Uterus (tissue), 3 donors: ENCODE measurements at regions not wholly inside any gene's neighbourhood (a gene's known extent, or its start where the extent isn't known, plus 50 kb on each side); places are given as distances from the start of the nearest gene placed in this dataset.

Experiments used
- DNase-seq, 2 donors: peaks; one replicate each; pipeline ENCODE4 v3.0.0-alpha.2; 2019 to 2020
- H3K27ac ChIP-seq, 2 donors: fragments of 200-600 bp; sonication (generic); 1 replicate in 1 of 2; 2 replicates in 1 of 2; pipeline ENCODE4 v1.5.1; 2016 to 2018
- H3K27me3 ChIP-seq, 2 donors: fragments of 200-600 bp; sonication (generic); one replicate each; pipeline ENCODE4 v1.5.1; 2018 to 2019; ENCODE audit warnings: control low read depth in 1 of 2
- H3K36me3 ChIP-seq, 2 donors: fragments of 200-600 bp; sonication (generic); one replicate each; pipeline ENCODE4 v1.5.1; 2019; ENCODE audit warnings: control low read depth in 1 of 2
- H3K4me1 ChIP-seq, 2 donors: fragments of 200-600 bp; sonication (generic); one replicate each; pipeline ENCODE4 v1.5.1; 2018 to 2019; ENCODE audit warnings: control low read depth in 1 of 2
- H3K4me3 ChIP-seq, 2 donors: fragments of 200-600 bp; sonication (generic); 1 replicate in 1 of 2; 2 replicates in 1 of 2; pipeline ENCODE4 v1.5.1; 2018 to 2019; ENCODE audit warnings: mild to moderate bottlenecking in 1 of 2
- H3K9me3 ChIP-seq, 2 donors: fragments of 200-600 bp; sonication (generic); one replicate each; pipeline ENCODE4 v1.5.1; 2019; ENCODE audit warnings: control low read depth in 1 of 2
- POLR2A ChIP-seq, 2 donors: fragments of 450-650 bp; IDR thresholded peaks; one replicate each; pipeline ENCODE4 v1.6.1; 2016; ENCODE audit warnings: antibody characterized with exemption in 2 of 2, mild to moderate bottlenecking in 1 of 2, moderate library complexity in 1 of 2
- intact Hi-C: fragments of 100-400 bp; cut with DNase I; formaldehyde crosslinking; loops from one replicate; pipeline ENCODE4 v1.15.1; 2023; ENCODE audit warnings: low total_unique reads
- TF ChIP-seq, protein P1 (sequence below), 4 experiments: fragments of 200-600 bp in 2 of 4; fragments of 450-650 bp in 2 of 4; sonication (generic) in 2 of 4; IDR thresholded peaks; one replicate each; pipeline ENCODE4 v1.5.1; 2016 to 2019; ENCODE audit warnings: antibody characterized with exemption in 4 of 4, mild to moderate bottlenecking in 2 of 4, moderate library complexity in 1 of 4
- donor health status: DM: yes; HTN: yes; CAD: no.

DNA sequence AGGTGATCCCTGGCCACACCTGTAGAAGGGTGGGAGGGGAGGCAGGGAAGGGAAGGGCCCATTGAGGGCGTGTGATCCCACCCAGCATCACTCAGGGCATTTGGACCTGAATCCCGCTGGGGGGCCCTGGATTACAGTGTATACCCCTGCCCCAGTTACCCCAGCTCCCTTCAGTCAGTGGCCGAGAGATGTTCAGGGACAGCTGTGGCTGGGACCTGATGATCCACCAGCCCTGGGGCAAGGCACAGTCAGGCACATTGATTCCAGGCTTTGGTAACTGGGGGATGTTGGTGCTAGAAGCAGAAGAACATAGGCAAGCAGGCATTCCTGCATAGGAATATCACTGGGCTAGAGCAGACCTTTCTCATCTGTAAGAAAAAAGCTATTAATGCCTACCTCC is 170.3 kb downstream of the FOXL1 start:
- TF ChIP-seq, protein P1, sequence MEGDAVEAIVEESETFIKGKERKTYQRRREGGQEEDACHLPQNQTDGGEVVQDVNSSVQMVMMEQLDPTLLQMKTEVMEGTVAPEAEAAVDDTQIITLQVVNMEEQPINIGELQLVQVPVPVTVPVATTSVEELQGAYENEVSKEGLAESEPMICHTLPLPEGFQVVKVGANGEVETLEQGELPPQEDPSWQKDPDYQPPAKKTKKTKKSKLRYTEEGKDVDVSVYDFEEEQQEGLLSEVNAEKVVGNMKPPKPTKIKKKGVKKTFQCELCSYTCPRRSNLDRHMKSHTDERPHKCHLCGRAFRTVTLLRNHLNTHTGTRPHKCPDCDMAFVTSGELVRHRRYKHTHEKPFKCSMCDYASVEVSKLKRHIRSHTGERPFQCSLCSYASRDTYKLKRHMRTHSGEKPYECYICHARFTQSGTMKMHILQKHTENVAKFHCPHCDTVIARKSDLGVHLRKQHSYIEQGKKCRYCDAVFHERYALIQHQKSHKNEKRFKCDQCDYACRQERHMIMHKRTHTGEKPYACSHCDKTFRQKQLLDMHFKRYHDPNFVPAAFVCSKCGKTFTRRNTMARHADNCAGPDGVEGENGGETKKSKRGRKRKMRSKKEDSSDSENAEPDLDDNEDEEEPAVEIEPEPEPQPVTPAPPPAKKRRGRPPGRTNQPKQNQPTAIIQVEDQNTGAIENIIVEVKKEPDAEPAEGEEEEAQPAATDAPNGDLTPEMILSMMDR (IDR thresholded peaks at IDR 0.05), result no peak
- no peak for TF ChIP-seq POLR2A (IDR thresholded peaks at IDR 0.05)
- Histone ChIP-seq H3K4me3 (no peak overlapping the region), H3K4me1 (no peaks in the 10 kb centered on the region), H3K9me3 (no peaks in the 10 kb centered on the region), H3K27me3 (no peaks in the 10 kb centered on the region), H3K36me3 (no peaks in the 10 kb centered on the region), H3K27ac (no peak overlapping the region)
- no peak for DNase-seq
- intact Hi-C loops, result no loop called here

DNA sequence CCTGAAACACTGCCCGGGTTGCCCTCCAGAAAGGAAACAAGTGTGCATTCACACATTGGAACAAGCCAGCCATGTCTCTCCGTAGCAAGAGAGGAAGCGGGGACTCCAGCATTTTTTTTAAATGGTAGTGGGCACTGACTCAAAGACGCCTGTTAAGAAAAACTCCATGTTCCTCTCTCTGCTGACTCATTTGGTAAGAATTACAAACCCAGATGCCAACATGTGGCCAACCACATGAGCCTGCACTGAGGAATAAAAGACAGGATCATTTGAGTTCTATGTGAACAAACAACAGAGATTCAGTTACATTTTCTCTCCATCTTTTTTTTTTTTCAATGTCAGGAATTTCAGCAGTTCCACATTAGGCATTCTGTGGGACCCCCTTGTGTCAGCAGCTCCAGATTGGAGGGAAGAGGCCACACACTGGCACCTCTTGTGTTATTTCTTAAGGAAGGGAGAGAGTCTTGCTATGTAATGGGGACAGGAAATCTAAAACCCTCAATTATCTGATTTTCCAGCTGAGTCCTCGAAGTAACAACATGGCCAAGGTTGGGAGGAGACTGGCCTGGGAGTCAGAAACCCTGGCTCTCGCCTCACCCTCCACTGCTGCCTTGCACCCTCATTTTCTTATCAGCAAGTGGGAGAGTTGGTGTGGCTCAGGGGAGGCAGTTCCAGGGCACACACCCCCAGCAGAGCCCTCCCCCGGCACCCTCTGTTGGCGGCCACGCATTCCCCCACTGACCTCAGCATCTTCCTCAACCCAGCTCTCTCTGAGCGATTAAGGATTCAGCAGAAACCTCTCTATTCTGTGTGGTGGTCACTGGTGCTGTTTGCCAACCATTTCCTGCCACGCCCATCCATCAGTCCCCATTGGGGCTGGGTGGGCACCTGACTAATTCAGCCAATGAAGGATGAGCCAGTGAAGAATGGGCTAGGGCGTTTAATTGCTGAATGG is 173.0 kb downstream of the FOXL1 start:
- Histone ChIP-seq H3K9me3 (no peaks in the 10 kb centered on the region), H3K4me1 (no peaks in the 10 kb centered on the region), H3K27ac (no peak overlapping the region), H3K4me3 (no peak overlapping the region), H3K27me3 (no peaks in the 10 kb centered on the region), H3K36me3 (no peaks in the 10 kb centered on the region)
- intact Hi-C loops, result no loop called here
- no peak for DNase-seq
- no peak for TF ChIP-seq POLR2A (IDR thresholded peaks at IDR 0.05)
- TF ChIP-seq, protein P1 (IDR thresholded peaks at IDR 0.05), result no peak

DNA sequence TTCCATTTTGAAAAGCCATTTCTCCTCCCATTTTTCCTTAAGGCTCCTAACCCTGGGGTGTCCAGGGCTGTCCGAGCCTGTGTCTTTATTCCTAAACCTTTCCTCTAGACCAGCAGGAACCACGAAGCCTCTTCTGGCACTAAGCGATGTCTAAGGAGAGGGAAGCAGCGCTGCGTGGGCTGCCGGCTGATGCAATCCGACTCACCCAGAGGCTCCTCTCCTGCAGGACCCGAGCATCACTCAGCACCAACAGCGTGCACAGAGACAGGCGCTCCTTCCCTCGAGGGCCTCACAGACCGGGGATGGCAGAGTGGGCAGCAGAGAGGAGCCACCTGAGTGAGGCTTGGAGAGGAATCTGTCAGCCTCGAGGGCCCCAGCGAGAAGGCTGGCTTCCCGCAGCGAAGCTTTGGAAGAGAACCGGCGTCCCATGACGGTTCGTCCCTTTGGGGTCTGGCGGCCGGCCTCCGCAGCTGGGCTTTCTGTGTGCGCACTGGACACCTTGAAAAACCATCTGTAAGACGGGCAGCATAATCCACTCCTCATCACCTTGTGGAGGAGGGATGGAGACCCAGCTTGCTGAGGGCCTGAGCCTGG is 174.3 kb downstream of the FOXL1 start:
- H3K4me3 ChIP-seq, result no peak overlapping the region
- H3K27me3 ChIP-seq, result peaks cover 0 to 3% of the 10 kb centered on the region in 2 donors
- H3K27ac ChIP-seq, result no peak overlapping the region
- no peak for TF ChIP-seq POLR2A (IDR thresholded peaks at IDR 0.05)
- TF ChIP-seq, protein P1 (IDR thresholded peaks at IDR 0.05), result no peak
- intact Hi-C loops, result no loop called here
- H3K9me3 ChIP-seq, result no peaks in the 10 kb centered on the region
- no peaks in the 10 kb centered on the region for H3K4me1 ChIP-seq
- H3K36me3 ChIP-seq, result no peaks in the 10 kb centered on the region
- no peak for DNase-seq

DNA sequence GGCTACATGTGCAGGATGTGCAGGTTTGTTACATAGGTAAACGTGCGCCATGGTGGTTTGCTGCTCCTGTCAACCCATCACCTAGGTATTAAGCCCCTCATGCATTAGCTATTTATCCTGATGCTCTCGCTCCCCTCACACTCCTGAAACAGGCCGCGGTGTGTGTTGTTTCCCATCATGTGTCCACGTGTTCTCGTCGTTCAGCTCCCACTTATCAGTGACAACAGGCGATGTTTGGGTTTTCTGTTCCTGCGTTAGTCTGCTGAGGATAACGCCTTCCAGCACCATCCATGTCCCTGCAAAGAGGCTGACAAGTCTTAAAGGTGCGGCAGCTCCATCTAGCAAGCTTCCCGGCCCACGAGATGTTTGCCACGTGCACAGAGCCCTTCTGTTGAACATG is 175.1 kb downstream of the FOXL1 start:
- no peaks in the 10 kb centered on the region for H3K4me1 ChIP-seq
- no peak overlapping the region for H3K4me3 ChIP-seq
- TF ChIP-seq, protein P1 (IDR thresholded peaks at IDR 0.05), result no peak
- no peak for TF ChIP-seq POLR2A (IDR thresholded peaks at IDR 0.05)
- H3K27me3 ChIP-seq, result peaks cover 0 to 6% of the 10 kb centered on the region in 2 donors
- intact Hi-C loops, result no loop called here
- no peak for DNase-seq
- no peak overlapping the region for H3K27ac ChIP-seq
- no peaks in the 10 kb centered on the region for H3K9me3 ChIP-seq
- no peaks in the 10 kb centered on the region for H3K36me3 ChIP-seq

DNA sequence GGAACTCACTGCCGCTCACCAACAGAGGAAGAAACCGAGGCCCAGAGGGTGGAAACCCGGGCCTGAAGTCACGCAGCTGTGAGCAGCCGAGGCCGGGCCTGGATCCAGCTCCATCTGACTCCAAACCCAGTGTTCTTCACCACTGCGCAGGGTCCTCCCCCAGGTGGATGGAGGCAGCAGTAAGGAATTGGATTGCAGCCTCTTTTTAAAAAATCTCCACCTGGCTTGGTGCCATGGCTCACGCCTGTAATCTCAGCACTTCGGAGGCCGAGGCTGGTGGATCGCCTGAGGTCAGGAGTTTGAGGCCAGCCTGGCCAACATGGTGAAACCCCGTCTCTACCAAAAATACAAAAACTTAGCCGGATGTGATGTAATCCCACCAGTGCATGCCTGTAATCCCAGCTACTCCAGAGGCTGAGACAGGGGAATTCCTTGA is 177.2 kb downstream of the FOXL1 start:
- Histone ChIP-seq H3K9me3 (no peaks in the 10 kb centered on the region), H3K36me3 (no peaks in the 10 kb centered on the region), H3K4me1 (no peaks in the 10 kb centered on the region), H3K27me3 (peaks cover 0 to 16% of the 10 kb centered on the region in 2 donors), H3K4me3 (no peak overlapping the region), H3K27ac (no peak overlapping the region)
- no peak for DNase-seq
- TF ChIP-seq, protein P1 (IDR thresholded peaks at IDR 0.05), result no peak
- no peak for TF ChIP-seq POLR2A (IDR thresholded peaks at IDR 0.05)
- intact Hi-C loops, result no loop called here
